Astrocyte (in vitro differentiated cells and primary cell): ENCODE measurements at regions not wholly inside any gene's neighbourhood (a gene's known extent, or its start where the extent isn't known, plus 50 kb on each side); places are given as distances from the start of the nearest gene placed in this dataset.

ENCODE experiments used
- DNase-seq: peaks from one replicate; pipeline ENCODE4 v3.0.0-alpha.2; 2010; ENCODE audit warnings: low read depth
- FAIRE-seq: peaks from 2 replicates; lab custom pipeline; 2011; peaks lifted over from hg19 to GRCh38; lab: Jason Lieb, UNC
- H2AFZ ChIP-seq: 2 replicates; pipeline ENCODE4 v1.6.0; 2012; ENCODE audit warnings: low read depth, low read length, inconsistent platforms
- H3K27ac ChIP-seq: 2 replicates; pipeline ENCODE4 v1.5.1; 2011; ENCODE audit warnings: low read depth, low read length, inconsistent platforms
- H3K27me3 ChIP-seq: 2 replicates; pipeline ENCODE4 v1.6.0; 2011; ENCODE audit warnings: low read length, inconsistent platforms; ENCODE audit not compliant: insufficient read depth
- H3K36me3 ChIP-seq: 2 replicates; pipeline ENCODE4 v1.5.1; 2011; ENCODE audit warnings: low read length, inconsistent platforms; ENCODE audit not compliant: insufficient read depth
- H3K4me1 ChIP-seq: 2 replicates; pipeline ENCODE4 v1.5.1; 2011; ENCODE audit warnings: low read length, inconsistent platforms; ENCODE audit not compliant: insufficient read depth
- H3K4me2 ChIP-seq: 2 replicates; pipeline ENCODE4 v1.6.0; 2012; ENCODE audit warnings: low read length, inconsistent platforms
- H3K4me3 ChIP-seq: 2 replicates; pipeline ENCODE4 v1.5.1; 2011; ENCODE audit warnings: low read depth, mild to moderate bottlenecking, low read length, inconsistent platforms; ENCODE audit not compliant: insufficient read depth
- H3K79me2 ChIP-seq: 2 replicates; pipeline ENCODE4 v1.6.0; 2012; ENCODE audit warnings: mild to moderate bottlenecking, low read length, inconsistent platforms; ENCODE audit not compliant: insufficient read depth
- H3K9ac ChIP-seq: 2 replicates; pipeline ENCODE4 v1.6.0; 2012; ENCODE audit warnings: mild to moderate bottlenecking, low read length, inconsistent platforms
- H3K9me3 ChIP-seq: 2 replicates; pipeline ENCODE4 v1.5.1; 2012; ENCODE audit warnings: low read depth, mild to moderate bottlenecking, low read length, inconsistent platforms; ENCODE audit not compliant: insufficient read depth
- H4K20me1 ChIP-seq: 2 replicates; pipeline ENCODE4 v1.6.0; 2012; ENCODE audit warnings: low read length, inconsistent platforms; ENCODE audit not compliant: insufficient read depth
- H3K27ac Mint-ChIP-seq: one replicate; pipeline ENCODE4 v1.8.0; 2021; ENCODE audit warnings: mild to moderate bottlenecking, mixed read lengths; ENCODE audit not compliant: unreplicated experiment
- H3K27me3 Mint-ChIP-seq: one replicate; pipeline ENCODE4 v1.8.0; 2021; ENCODE audit warnings: low read depth, mixed read lengths; ENCODE audit not compliant: unreplicated experiment
- H3K36me3 Mint-ChIP-seq: one replicate; pipeline ENCODE4 v1.8.0; 2021; ENCODE audit warnings: low read depth, mixed read lengths; ENCODE audit not compliant: unreplicated experiment
- H3K4me1 Mint-ChIP-seq: one replicate; pipeline ENCODE4 v1.8.0; 2021; ENCODE audit warnings: low read depth, mixed read lengths; ENCODE audit not compliant: unreplicated experiment
- H3K4me3 Mint-ChIP-seq: one replicate; pipeline ENCODE4 v1.8.0; 2021; ENCODE audit warnings: mild to moderate bottlenecking, moderate library complexity, mixed read lengths; ENCODE audit not compliant: unreplicated experiment
- H3K9me3 Mint-ChIP-seq: one replicate; pipeline ENCODE4 v1.8.0; 2021; ENCODE audit warnings: mild to moderate bottlenecking, mixed read lengths; ENCODE audit not compliant: unreplicated experiment
- CTCF ChIP-seq: IDR thresholded peaks from 2 replicates; pipeline ENCODE4 v1.5.1; 2011; ENCODE audit warnings: low read depth, mild to moderate bottlenecking, inconsistent platforms, low read length, moderate library complexity; ENCODE audit not compliant: insufficient read depth
- EZH2 ChIP-seq: IDR thresholded peaks from 2 replicates; pipeline ENCODE4 v1.6.1; 2012; ENCODE audit warnings: mild to moderate bottlenecking, low read length, inconsistent platforms; ENCODE audit not compliant: insufficient read depth

- no peaks in the 10 kb centered on the region for H3K79me2 ChIP-seq
- H2AFZ ChIP-seq = no peak overlapping the region
- no peaks in the 10 kb centered on the region for H3K36me3 Mint-ChIP-seq
- no peak for DNase-seq
- H3K27me3 ChIP-seq = no peaks in the 10 kb centered on the region
- no peaks in the 10 kb centered on the region for H3K4me1 Mint-ChIP-seq
- H3K4me3 ChIP-seq = no peak overlapping the region
- H3K4me2 ChIP-seq = no peak overlapping the region
- TF ChIP-seq CTCF (no peak), EZH2 (no peak)
- no peak overlapping the region for H3K9ac ChIP-seq
- no peaks in the 10 kb centered on the region for H3K27me3 Mint-ChIP-seq
- H3K27ac Mint-ChIP-seq = no peak overlapping the region
- H3K9me3 Mint-ChIP-seq = no peaks in the 10 kb centered on the region
- no peaks in the 10 kb centered on the region for H3K4me1 ChIP-seq
- H4K20me1 ChIP-seq = no peaks in the 10 kb centered on the region
- no peak overlapping the region for H3K27ac ChIP-seq
- H3K4me3 Mint-ChIP-seq = no peak overlapping the region
- H3K36me3 ChIP-seq = no peaks in the 10 kb centered on the region
- H3K9me3 ChIP-seq = no peaks in the 10 kb centered on the region
- no peak for FAIRE-seq
Measured at GRCh38 chr12:23340351-23340750, 609.1 kb downstream of the SOX5 start.

GRCh38 chr12:23342407-23342806 is 607.1 kb downstream of the SOX5 start:
- Histone ChIP-seq H3K9me3 (no peaks in the 10 kb centered on the region), H3K4me2 (no peak overlapping the region), H3K4me3 (no peak overlapping the region), H3K79me2 (no peaks in the 10 kb centered on the region), H3K27me3 (no peaks in the 10 kb centered on the region), H4K20me1 (no peaks in the 10 kb centered on the region), H3K27ac (no peak overlapping the region), H3K4me1 (no peaks in the 10 kb centered on the region), H3K36me3 (no peaks in the 10 kb centered on the region), H2AFZ (no peak overlapping the region), H3K9ac (no peak overlapping the region)
- no peak overlapping the region for H3K27ac Mint-ChIP-seq
- no peaks in the 10 kb centered on the region for H3K27me3 Mint-ChIP-seq
- no peaks in the 10 kb centered on the region for H3K36me3 Mint-ChIP-seq
- FAIRE-seq = no peak
- H3K4me1 Mint-ChIP-seq = no peaks in the 10 kb centered on the region
- peaks cover 2% of the 10 kb centered on the region for H3K9me3 Mint-ChIP-seq
- DNase-seq = no peak
- no peak for TF ChIP-seq EZH2
- no peak for TF ChIP-seq CTCF
- H3K4me3 Mint-ChIP-seq = no peak overlapping the region

DNA sequence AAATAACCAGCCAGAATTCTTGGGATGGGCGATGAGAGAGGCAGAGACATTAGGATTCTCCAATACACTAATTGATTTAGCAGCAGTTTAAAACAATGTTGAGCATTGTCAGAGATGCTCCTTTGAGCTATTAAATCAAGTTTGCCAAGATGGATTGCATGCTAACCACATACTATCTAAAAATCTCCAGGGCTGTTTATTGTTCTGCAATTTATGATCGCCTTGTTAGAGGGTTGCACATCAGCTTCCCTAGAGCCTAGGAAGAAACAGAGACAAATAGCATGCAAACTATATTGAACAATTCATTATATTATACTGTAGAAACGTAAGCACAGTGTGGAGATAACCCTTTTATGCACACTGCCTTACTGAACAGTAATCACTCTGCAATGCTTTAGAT is 599.9 kb downstream of the SOX5 start:
- H3K4me1 ChIP-seq = no peaks in the 10 kb centered on the region
- no peak overlapping the region for H3K27ac Mint-ChIP-seq
- DNase-seq (no peak), FAIRE-seq (no peak)
- no peaks in the 10 kb centered on the region for H3K27me3 Mint-ChIP-seq
- no peak overlapping the region for H3K9ac ChIP-seq
- no peaks in the 10 kb centered on the region for H3K27me3 ChIP-seq
- H3K4me3 ChIP-seq = no peak overlapping the region
- H3K36me3 Mint-ChIP-seq = no peaks in the 10 kb centered on the region
- H2AFZ ChIP-seq = no peak overlapping the region
- H3K9me3 ChIP-seq = no peaks in the 10 kb centered on the region
- H3K79me2 ChIP-seq = no peaks in the 10 kb centered on the region
- no peaks in the 10 kb centered on the region for H4K20me1 ChIP-seq
- no peak for TF ChIP-seq CTCF
- TF ChIP-seq EZH2 = no peak
- H3K9me3 Mint-ChIP-seq = peaks cover 2% of the 10 kb centered on the region
- H3K4me1 Mint-ChIP-seq = no peaks in the 10 kb centered on the region
- H3K4me3 Mint-ChIP-seq = no peak overlapping the region
- H3K36me3 ChIP-seq = no peaks in the 10 kb centered on the region
- H3K27ac ChIP-seq = no peak overlapping the region
- no peak overlapping the region for H3K4me2 ChIP-seq
